ENCODE measurements at regions not wholly inside any gene's neighbourhood (a gene's known extent, or its start where the extent isn't known, plus 50 kb on each side); places are given as distances from the start of the nearest gene placed in this dataset.

DNA sequence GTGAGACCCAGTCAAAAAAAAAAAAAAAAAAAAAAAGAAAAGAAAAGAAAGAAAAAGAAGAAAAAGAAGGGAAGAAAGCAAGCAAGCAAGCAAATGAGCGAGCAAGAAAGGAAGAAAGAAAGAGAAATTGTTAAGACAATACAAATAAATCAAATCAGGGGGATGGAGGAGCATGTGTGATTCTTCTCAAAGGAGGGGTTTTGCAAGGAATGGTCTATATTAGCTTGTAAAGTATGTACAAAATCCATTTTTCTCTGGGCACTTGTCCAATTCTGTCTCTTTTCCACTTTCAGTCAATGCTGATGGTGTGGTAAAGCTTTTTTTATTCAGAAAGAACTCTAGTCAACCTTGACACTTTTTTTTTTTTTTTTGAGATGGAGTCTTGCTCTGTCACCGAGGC, 133.7 kb upstream of the TNFAIP3 start:
- no peak overlapping the region for H3K27ac ChIP-seq
- no peak overlapping the region for H3K4me3 ChIP-seq
- TF ChIP-seq EP300 (IDR thresholded peaks at IDR 0.05) (no peak), POLR2A (IDR thresholded peaks at IDR 0.05) (no peak), POLR2AphosphoS5 (IDR thresholded peaks at IDR 0.05) (no peak)
- TF ChIP-seq, protein P1, sequence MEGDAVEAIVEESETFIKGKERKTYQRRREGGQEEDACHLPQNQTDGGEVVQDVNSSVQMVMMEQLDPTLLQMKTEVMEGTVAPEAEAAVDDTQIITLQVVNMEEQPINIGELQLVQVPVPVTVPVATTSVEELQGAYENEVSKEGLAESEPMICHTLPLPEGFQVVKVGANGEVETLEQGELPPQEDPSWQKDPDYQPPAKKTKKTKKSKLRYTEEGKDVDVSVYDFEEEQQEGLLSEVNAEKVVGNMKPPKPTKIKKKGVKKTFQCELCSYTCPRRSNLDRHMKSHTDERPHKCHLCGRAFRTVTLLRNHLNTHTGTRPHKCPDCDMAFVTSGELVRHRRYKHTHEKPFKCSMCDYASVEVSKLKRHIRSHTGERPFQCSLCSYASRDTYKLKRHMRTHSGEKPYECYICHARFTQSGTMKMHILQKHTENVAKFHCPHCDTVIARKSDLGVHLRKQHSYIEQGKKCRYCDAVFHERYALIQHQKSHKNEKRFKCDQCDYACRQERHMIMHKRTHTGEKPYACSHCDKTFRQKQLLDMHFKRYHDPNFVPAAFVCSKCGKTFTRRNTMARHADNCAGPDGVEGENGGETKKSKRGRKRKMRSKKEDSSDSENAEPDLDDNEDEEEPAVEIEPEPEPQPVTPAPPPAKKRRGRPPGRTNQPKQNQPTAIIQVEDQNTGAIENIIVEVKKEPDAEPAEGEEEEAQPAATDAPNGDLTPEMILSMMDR (IDR thresholded peaks at IDR 0.05), result no peak
- whole genome bisulfite sequencing, 5 donors, result 84 to 97% (median 87%) methylated on average over 2 of the region's 2 CpGs
- no peaks in the 10 kb centered on the region for H3K9me3 ChIP-seq
- intact Hi-C loops (cut with DNase I; ENCODE audit: low total_unique reads), result no loop called here
- H3K4me1 ChIP-seq, result peaks cover 0 to 34% (median 12%) of the 10 kb centered on the region in 4 donors
- no peak for DNase-seq
- H3K27me3 ChIP-seq, result no peaks in the 10 kb centered on the region
- no peaks in the 10 kb centered on the region for H3K36me3 ChIP-seq

DNA sequence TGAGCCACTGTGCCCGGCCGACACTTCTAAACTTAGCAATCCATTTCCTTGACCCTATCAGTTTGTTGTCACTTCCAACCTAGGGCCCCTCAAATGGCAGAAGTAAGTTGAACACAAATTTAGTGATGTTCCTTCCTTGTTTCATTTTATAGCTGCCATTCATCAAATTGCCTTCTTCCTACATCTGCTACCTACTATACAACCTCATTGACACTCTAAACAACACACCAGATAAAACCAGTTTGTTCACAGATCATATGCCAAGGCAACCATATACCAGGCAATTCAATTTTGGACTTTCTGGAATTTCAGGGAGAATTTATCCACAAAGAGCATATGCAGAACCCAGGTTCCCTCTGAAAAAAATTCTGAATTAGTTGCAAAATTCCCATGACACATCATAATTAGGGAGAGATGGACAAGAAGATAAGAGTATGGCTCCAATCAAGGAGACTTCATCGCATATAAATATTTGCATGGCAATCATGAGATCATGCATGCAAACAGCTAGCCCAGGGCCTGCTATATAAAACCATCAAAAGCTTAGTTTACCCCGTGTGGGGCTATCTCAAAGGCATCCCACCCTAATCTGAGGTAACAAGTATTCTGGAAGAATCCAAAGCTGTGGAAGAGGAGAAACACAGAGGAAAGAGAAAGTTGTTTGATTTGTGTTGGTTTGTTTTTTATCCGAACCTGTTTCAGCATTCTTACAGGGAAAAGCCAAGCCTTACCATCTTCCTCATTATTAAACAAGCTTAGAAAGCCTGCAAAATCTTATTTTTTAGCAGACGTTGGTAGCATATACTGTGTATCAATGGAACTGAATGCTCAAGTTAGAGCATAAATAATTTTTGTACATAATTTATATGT, 132.8 kb upstream of the TNFAIP3 start:
- no peak for DNase-seq
- 84 to 90% (median 86%) methylated on average over 6 of the region's 6 CpGs for WGBS, 5 donors
- H3K36me3 ChIP-seq, result no peaks in the 10 kb centered on the region
- no peak overlapping the region for H3K4me3 ChIP-seq
- no peak for TF ChIP-seq EP300 (IDR thresholded peaks at IDR 0.05)
- TF ChIP-seq POLR2A (IDR thresholded peaks at IDR 0.05), result no peak
- TF ChIP-seq, protein P1 (IDR thresholded peaks at IDR 0.05), result no peak
- no peak for TF ChIP-seq POLR2AphosphoS5 (IDR thresholded peaks at IDR 0.05)
- H3K27me3 ChIP-seq, result no peaks in the 10 kb centered on the region
- intact Hi-C loops (cut with DNase I; ENCODE audit: low total_unique reads), result no loop called here
- no peaks in the 10 kb centered on the region for H3K9me3 ChIP-seq
- H3K4me1 ChIP-seq, result peaks cover 0 to 27% (median 12%) of the 10 kb centered on the region in 4 donors
- no peak overlapping the region for H3K27ac ChIP-seq

DNA sequence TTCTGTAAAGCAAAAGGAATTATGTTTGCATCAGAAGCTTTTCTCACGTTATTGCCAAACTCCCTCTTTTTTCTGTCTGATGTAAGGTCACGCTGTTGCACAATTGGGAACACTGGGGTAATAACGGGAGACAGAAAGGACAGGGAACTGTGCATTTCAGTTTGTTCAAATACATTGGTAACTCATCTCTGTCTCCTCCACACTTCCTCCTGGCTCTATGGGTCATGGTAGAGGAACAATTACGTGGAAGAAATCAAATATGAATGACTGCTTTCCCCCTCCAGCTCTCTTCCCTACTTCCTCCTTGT, 132.2 kb upstream of the TNFAIP3 start:
- Histone ChIP-seq H3K4me3 (no peak overlapping the region), H3K27ac (no peak overlapping the region), H3K9me3 (no peaks in the 10 kb centered on the region), H3K36me3 (no peaks in the 10 kb centered on the region), H3K27me3 (no peaks in the 10 kb centered on the region), H3K4me1 (peaks cover 0 to 27% (median 12%) of the 10 kb centered on the region in 4 donors)
- DNase-seq, result no peak
- 78 to 93% (median 86%) methylated on average over 4 of the region's 4 CpGs for WGBS, 5 donors
- TF ChIP-seq EP300 (IDR thresholded peaks at IDR 0.05) (no peak), POLR2AphosphoS5 (IDR thresholded peaks at IDR 0.05) (no peak)
- intact Hi-C loops (cut with DNase I; ENCODE audit: low total_unique reads), result no loop called here

DNA sequence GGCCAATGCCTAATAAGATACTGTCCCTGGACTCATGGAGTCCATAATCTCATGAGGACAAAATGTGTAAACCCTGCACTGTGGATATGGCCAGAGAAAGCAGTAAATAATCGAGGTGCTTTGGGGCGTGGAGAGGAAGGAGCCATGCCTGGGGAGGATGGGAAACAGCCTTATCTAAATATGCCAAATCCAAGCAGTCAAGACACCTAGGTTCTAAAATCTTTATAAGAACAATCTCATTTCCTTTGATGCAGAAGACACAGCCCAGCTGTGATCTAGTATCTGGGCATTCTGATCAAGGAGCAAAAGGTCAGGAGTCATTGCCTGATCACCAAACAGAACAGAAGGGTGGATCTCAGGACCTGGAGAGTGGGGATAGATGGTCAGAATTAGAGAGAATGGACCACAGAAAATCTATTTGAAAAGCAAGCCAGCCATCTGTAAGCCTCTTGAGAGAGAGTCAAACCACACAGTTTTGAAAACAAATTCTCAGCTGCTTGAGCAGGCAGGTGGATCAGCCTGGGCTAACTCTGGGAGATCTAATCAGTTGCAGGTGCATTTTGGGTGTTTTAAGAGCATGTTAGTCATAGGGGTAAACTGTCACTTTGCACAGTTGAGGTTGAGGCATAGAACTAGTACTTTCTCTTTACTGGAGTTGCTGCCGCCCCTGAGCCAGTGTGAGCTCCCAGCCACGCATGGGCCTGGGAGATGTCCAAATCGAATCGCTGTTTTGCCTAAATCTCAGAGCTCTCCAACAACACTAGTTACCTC, 130.8 kb upstream of the TNFAIP3 start:
- Histone ChIP-seq H3K4me3 (no peak overlapping the region), H3K4me1 (peaks cover 0 to 26% (median 12%) of the 10 kb centered on the region in 4 donors), H3K27me3 (no peaks in the 10 kb centered on the region), H3K36me3 (no peaks in the 10 kb centered on the region), H3K27ac (no peak overlapping the region), H3K9me3 (no peaks in the 10 kb centered on the region)
- intact Hi-C loops (cut with DNase I; ENCODE audit: low total_unique reads), result no loop called here
- no peak for DNase-seq
- 71 to 88% (median 85%) methylated on average over 6 of the region's 6 CpGs for WGBS, 5 donors
- TF ChIP-seq, protein P1 (IDR thresholded peaks at IDR 0.05), result no peak
- TF ChIP-seq POLR2AphosphoS5 (IDR thresholded peaks at IDR 0.05), result no peak
- TF ChIP-seq EP300 (IDR thresholded peaks at IDR 0.05), result no peak
- TF ChIP-seq POLR2A (IDR thresholded peaks at IDR 0.05), result no peak
